ENCODE measurements at regions not wholly inside any gene's neighbourhood (a gene's known extent, or its start where the extent isn't known, plus 50 kb on each side); places are given as distances from the start of the nearest gene placed in this dataset.

- no peak for TF ChIP-seq REST (IDR thresholded peaks at IDR 0.05; ENCODE audit: low read depth)
- no peak for TF ChIP-seq RAD21 (IDR thresholded peaks at IDR 0.05; ENCODE audit: low read depth)
- TF ChIP-seq TEAD4 (IDR thresholded peaks at IDR 0.05) = no peak
- TF ChIP-seq CREB1 (IDR thresholded peaks at IDR 0.05; ENCODE audit: low read depth) = no peak
- TF ChIP-seq CEBPB (IDR thresholded peaks at IDR 0.05) = no peak
- no peak for TF ChIP-seq EGR1 (IDR thresholded peaks at IDR 0.05)
- TF ChIP-seq MAX (IDR thresholded peaks at IDR 0.05) = no peak
- TF ChIP-seq FOXM1 (IDR thresholded peaks at IDR 0.05; ENCODE audit: borderline replicate concordance, low read depth) = no peak
- TF ChIP-seq EP300 (IDR thresholded peaks at IDR 0.05; ENCODE audit: borderline replicate concordance) = no peak
- TF ChIP-seq TAF1 (IDR thresholded peaks at IDR 0.05; ENCODE audit: low read depth) = no peak
- TF ChIP-seq ZBTB7A (IDR thresholded peaks at IDR 0.05; ENCODE audit: low read depth) = no peak
- no peak for TF ChIP-seq TCF12 (IDR thresholded peaks at IDR 0.05; ENCODE audit: low read depth)
- TF ChIP-seq NFIC (IDR thresholded peaks at IDR 0.05) = no peak
- no peak for TF ChIP-seq YY1 (IDR thresholded peaks at IDR 0.05; ENCODE audit: low read depth)
- TF ChIP-seq USF1 (IDR thresholded peaks at IDR 0.05) = no peak
These were observed 419.7 kb downstream of the MID1IP1 start for GRCh38 chrX:39220952-39221351.

- no peak for TF ChIP-seq CEBPB (IDR thresholded peaks at IDR 0.05)
- TF ChIP-seq USF1 (IDR thresholded peaks at IDR 0.05) = no peak
- no peak for TF ChIP-seq REST (IDR thresholded peaks at IDR 0.05; ENCODE audit: low read depth)
- no peak for TF ChIP-seq RAD21 (IDR thresholded peaks at IDR 0.05; ENCODE audit: low read depth)
These were observed 421.3 kb downstream of the MID1IP1 start for GRCh38 chrX:39222346-39223113.

GRCh38 chrX:39226251-39226650, 425.0 kb downstream of the MID1IP1 start:
- TF ChIP-seq NFIC (IDR thresholded peaks at IDR 0.05) (no peak), REST (IDR thresholded peaks at IDR 0.05; ENCODE audit: low read depth) (no peak), RAD21 (IDR thresholded peaks at IDR 0.05; ENCODE audit: low read depth) (no peak), EP300 (IDR thresholded peaks at IDR 0.05; ENCODE audit: borderline replicate concordance) (no peak), CREB1 (IDR thresholded peaks at IDR 0.05; ENCODE audit: low read depth) (no peak), FOXM1 (IDR thresholded peaks at IDR 0.05; ENCODE audit: borderline replicate concordance, low read depth) (no peak), TAF1 (IDR thresholded peaks at IDR 0.05; ENCODE audit: low read depth) (no peak), YY1 (IDR thresholded peaks at IDR 0.05; ENCODE audit: low read depth) (no peak), TCF12 (IDR thresholded peaks at IDR 0.05; ENCODE audit: low read depth) (no peak), EGR1 (IDR thresholded peaks at IDR 0.05) (no peak), TEAD4 (IDR thresholded peaks at IDR 0.05) (no peak), USF1 (IDR thresholded peaks at IDR 0.05) (no peak), ZBTB7A (IDR thresholded peaks at IDR 0.05; ENCODE audit: low read depth) (no peak), MAX (IDR thresholded peaks at IDR 0.05) (no peak), CEBPB (IDR thresholded peaks at IDR 0.05) (no peak)

GRCh38 chrX:39227371-39227770, 426.1 kb downstream of the MID1IP1 start:
- no peak for TF ChIP-seq TAF1 (IDR thresholded peaks at IDR 0.05; ENCODE audit: low read depth)
- TF ChIP-seq TCF12 (IDR thresholded peaks at IDR 0.05; ENCODE audit: low read depth) = no peak
- TF ChIP-seq USF1 (IDR thresholded peaks at IDR 0.05) = no peak
- no peak for TF ChIP-seq CEBPB (IDR thresholded peaks at IDR 0.05)
- TF ChIP-seq MAX (IDR thresholded peaks at IDR 0.05) = no peak
- no peak for TF ChIP-seq TEAD4 (IDR thresholded peaks at IDR 0.05)
- TF ChIP-seq NFIC (IDR thresholded peaks at IDR 0.05) = no peak
- TF ChIP-seq CREB1 (IDR thresholded peaks at IDR 0.05; ENCODE audit: low read depth) = no peak
- no peak for TF ChIP-seq REST (IDR thresholded peaks at IDR 0.05; ENCODE audit: low read depth)
- TF ChIP-seq RAD21 (IDR thresholded peaks at IDR 0.05; ENCODE audit: low read depth) = no peak
- no peak for TF ChIP-seq EP300 (IDR thresholded peaks at IDR 0.05; ENCODE audit: borderline replicate concordance)
- no peak for TF ChIP-seq EGR1 (IDR thresholded peaks at IDR 0.05)
- TF ChIP-seq ZBTB7A (IDR thresholded peaks at IDR 0.05; ENCODE audit: low read depth) = no peak
- no peak for TF ChIP-seq FOXM1 (IDR thresholded peaks at IDR 0.05; ENCODE audit: borderline replicate concordance, low read depth)
- no peak for TF ChIP-seq YY1 (IDR thresholded peaks at IDR 0.05; ENCODE audit: low read depth)

Measured in Ishikawa (cell line).